GM19438 (cell line): ENCODE measurements at regions not wholly inside any gene's neighbourhood (a gene's known extent, or its start where the extent isn't known, plus 50 kb on each side); places are given as distances from the start of the nearest gene placed in this dataset.

Experiments
- ATAC-seq: cut with Tn5 transposase; IDR thresholded peaks from one replicate; pipeline ENCODE4 v1.9.1; 2021; ENCODE audit warnings: low read depth; ENCODE audit not compliant: unreplicated experiment

DNA sequence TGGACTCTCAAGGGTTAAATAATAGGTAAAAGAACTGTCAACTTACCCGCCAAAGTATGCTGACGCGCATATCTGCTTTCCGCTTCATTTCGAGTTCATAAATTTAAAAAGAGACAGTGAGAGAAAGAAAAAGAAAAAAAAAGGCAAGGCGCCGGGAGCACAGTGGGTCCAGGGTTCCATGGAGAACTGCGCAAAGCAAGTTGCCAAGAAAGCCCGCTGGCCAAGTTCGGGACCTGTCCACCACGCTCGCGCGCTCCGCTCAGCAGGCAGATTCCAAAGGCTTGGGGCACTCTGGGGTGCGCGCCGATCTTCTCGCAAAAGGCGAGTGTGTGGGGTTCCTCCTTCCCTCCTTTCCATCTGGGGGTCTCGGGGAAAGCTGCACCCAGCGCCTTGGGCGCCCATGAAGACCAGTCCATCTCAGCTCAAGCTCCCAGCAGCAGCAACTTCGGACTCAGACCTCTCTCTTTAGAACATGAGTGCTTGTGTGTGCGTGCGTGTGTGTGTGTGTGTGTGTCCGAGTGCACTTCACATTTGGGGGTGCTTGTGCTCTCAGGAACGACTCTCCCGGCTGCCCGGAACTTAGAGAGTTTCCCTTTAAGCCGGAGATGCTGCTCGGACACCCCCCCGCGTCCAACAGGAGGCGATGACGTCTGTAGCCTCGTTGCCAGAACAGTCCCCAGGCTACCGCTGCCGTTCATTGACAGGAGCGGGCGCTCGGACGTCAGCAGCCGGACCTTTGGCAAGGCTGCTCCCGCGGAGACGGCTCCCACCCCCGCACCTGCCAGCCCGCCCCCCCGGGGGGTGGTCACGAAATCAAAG lies 180.0 kb downstream of the TBXT start:
- no peak for ATAC-seq

DNA sequence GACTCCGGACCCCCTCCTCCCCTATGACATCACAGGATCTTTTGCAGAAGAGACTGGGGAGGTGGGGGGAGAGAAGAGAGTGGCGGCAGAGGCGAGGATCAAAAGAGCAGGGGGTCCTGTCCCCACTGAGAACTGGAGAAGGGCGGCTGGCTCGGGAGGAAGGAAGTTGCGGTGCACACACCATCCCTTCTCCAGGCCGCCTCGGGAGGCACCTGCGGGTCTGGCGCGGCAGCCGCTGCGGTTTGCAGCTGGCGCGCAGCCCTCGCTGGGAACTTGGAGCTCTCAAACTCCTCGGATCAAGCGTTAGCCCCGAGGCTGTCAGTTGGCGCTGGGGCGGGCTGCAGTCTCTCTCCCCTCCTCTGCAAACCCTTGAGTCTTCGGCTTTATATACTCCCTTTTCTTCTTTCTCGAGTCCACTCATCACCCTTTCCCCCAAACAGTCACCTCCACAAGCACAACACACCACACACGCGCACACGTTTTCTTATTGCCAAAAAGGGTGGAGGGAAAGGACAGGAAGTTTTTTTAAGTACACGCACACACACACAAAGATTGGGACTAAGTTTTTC lies 180.7 kb downstream of the TBXT start:
- ATAC-seq = no peak

DNA sequence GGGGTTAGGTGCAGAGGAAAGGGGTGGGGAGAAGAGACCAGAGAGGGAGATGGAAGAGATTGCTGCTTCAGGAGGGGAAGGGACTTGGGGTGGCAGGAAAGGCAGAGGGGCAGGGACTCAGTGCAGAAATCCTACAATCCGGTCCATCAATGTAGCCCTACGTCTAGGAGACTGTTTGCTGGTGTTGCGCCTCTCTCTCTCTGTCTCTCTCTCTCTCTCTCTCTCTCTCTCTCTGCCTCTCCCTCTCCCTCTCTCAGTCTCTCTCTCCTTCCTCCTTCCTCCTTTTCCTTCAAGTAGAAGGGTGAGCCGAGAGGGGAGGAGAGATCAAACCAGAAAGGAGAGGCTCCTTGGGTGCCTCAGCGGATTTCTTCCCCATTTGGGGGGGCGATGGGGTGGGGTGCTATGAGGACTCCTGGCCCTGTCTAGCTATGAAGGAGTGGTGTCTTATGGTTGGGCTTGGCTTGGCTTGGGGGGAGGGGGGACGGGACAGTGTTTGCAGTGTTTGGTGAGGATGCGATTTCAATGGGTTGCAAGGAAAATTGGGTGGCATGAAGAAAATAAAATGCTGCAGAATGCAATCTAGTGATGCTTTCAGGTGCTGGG lies 181.2 kb downstream of the TBXT start:
- ATAC-seq = no peak

DNA sequence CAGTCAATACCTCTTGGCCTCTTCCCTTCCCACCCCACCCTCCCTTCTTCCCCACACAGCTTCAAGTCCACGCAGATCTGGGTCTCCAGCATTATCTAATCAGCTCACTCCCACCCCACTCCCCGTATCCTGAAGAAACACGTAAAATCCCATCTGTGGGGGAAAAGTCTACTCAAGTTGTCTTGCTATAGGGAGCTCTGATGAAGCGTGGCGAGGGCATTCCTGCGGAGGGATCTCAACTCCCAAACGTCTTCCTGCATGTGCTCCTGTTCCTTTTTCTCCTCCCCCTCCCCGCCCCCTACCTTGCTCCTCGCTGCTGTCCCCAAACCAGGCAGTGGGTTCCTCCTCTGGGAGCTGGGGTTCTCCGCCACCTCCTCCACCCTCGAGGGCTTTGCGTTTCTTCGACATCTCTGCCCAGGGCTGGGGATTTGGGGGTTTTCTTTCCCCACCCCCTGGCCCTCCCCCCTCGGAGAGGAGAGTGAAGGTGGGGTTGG lies 181.8 kb downstream of the TBXT start:
- no peak for ATAC-seq

DNA sequence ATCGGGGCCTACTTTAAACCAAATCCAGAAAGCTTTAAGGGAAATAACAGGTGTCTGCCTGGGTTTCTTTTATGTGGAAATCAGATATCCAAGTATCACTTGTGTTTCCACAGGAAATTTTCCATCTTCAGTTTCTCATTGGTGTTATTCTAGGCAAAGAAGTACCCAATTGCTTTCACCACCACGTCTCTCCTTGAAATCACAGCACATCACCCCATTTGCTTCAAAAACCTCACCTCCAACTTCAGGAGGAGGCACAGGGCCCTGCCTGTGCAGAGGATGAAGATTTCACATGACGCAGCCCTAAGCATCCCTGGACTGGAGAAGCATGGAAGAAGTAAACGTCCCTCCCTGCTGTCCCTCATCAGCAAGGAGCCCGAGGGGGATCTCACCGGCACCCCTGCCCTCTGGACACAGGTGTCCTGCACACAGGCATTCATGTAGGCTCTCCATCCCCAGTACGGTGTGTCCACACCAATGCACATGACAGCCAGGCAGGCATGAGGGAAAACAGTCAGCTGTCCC lies 182.3 kb downstream of the TBXT start:
- no peak for ATAC-seq

DNA sequence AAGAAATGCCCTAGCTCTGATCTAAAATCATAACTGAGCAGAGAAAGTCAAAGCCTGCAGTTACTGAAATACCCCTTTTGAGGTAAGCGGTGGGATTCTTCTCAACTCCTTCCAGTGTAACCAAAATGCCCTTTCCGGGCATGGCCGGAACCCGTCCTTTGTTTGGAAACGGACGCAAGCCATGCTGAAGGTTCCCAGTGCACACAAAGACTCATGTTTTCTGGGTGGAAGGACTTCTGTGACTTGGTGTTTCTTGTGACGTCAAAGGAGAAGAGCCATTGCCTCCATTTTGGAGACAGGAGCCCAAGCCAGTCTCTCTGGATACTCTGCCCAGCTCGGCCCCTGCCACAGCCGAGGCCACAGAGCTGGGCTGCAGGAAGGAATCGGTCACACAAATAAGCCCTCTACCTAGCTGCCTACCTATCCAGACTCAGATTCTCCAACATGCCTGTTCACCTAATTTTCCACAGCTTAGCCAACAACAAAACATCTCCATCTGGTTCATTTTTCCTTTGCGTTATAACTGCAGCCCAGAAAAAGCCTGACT lies 182.8 kb downstream of the TBXT start:
- no peak for ATAC-seq

DNA sequence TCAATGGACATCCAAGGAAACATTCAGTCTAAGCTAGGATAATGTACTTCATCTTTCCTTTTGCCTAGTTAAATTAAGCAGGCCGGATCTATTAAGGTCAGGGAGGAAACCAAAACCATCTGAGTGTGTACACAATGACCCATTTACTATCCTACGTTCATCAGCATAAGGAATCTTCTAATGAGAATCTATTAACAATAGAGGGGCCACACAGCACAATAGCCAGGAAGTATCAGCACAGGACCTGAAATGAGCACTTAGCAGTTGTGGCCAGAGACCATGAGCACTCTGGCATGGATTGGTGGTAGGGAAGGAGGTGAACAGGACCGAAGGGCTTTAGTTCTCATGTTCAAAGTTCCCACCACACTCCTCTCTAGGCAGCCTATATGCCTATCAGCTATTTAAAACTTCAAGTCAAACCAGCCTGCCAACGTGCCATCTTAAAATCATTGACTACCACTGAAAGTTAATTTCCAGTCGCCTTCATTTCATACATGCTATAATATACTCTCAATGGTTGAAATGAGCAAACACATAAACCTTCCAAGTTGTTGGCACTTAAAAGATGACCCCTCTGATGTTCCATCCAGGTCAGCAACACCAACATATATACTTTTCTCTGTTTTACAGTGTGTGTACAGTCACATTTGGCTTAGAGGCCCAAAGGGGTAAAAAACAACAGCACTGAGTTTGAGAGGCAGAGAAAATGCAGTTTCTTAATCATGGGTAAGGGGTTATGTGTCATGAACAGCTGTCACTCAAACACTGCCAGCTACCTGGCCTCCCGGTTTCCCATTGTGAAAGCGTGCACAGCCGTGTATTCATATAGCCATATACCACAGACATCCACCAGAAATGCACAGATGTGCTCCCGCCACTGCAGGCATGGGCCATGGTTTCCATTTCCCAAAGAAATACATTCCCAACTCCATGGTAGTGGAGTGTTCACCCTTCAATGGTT lies 184.3 kb downstream of the TBXT start:
- no peak for ATAC-seq

DNA sequence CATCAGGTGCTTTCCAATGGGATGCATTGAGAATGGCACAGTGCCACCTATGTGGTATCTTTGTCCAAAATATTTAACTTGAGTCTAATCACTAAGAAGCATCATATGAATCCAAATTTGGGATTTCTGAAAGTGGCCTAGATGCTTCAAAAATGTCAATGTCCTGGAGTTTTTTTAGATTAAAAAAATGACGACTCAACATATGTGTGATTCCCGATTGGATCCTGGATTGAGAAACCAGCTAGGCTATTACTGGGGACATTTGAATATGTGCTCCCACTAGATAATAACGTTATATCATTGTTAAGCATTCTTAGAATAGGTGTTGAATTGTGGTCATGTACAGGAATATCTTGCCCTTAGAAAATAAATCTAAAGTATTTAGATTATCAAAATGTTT lies 189.2 kb downstream of the TBXT start:
- no peak for ATAC-seq

DNA sequence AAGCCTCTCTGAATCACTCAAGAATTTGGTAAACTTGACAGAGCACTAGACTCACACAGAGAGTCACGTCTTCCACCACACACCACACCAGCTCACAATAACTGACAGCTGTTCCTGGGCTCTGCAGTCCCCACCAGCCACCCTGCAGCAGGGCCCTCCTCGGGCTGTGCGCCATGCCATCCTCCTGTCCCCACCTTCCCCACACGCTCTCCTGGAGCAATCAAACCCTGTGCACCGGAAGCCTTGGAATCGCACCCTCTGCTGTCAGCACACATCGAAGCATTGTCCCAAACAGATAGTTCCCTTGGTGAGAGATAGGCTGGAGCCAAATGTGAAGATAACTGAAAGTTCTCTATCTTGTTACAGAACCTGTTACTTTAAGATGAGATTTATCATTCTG lies 191.0 kb downstream of the TBXT start:
- ATAC-seq = no peak

DNA sequence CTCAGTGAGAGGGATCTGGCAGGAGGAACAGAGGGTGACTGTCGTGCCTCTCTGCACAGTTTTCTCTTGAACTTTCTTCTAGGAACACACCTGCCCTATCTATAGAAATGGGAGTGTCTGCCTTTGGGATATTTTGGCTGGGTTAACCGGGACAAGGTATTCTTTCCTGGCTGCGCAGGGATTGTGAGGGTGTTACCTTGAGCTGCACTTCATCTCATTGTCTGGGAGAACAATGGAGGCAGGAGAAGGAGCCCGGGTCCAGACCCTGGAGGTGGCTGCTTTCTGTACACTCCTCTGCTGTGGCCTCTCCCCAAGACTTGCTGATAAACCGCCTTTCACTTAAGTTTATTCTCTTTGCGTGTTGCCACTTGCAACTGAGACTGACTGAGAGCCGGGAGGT lies 192.8 kb downstream of the TBXT start:
- ATAC-seq = no peak

DNA sequence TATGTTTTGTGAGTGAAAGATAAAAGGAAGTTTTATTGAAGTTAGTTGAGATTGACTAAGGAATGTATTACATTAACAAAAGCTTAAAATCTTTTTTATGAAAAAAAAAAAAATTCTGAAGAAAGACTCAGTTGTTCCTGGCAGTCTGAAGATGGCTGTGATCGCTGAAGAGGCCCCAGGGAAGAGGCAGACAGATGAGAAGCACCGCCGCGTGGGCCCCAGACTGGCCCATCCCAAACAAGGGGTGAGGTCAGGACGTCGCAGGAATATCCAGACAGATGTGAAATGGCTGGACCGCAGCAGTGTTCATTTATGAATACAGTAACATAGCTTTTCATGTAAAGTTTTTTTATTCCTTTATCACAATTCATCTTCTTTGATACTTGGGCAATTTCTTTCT lies 194.2 kb downstream of the TBXT start:
- ATAC-seq = no peak

DNA sequence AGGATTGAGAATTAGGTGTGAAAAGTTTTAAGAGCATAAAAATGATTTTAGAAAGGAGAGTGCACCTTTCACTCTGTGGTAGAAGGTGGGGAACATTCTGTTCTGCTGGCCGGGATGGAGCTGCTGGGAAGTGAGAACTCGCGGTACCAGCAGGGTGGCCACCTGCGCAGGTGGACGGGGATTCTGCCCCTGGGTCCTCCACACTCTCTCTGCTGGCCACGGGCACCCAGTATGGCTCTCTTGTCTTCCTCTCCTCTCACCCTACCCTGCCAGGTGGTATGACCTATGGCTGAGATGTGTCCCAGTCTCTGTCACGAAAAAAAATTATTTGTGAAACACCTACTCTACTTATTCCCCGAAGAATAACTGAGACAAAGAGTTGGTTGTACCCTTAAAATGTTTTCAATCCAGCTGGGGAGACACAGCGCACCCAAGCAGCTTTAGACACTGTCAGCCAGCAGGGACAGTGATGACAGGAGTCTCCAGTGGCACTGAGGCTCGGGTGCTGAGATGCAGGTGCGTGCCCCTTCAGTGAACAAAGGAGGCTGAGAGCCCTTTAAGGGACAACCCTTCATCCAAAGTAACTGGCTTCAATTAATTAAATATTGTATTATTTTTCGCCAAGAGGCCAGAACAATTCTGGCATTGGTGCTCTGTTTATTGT lies 195.4 kb downstream of the TBXT start:
- no peak for ATAC-seq

DNA sequence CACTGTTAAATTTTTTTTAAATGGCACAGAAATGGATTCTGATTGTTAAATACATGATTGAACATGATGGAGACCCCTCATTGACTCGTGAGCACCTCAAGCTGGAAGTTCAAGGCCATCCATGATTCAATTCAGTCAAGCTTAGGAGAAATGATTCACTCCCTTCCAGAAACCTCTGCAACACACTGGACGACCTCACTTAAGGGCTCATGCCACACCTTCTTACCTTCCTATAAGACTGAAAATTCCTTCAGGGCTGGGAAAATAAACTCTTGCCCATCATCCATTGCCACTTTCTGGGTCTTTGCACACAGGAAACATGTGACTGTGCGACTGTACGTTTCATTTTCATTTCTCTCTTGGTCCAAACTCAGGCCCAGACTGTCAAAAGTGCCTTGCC lies 196.4 kb downstream of the TBXT start:
- ATAC-seq = no peak

DNA sequence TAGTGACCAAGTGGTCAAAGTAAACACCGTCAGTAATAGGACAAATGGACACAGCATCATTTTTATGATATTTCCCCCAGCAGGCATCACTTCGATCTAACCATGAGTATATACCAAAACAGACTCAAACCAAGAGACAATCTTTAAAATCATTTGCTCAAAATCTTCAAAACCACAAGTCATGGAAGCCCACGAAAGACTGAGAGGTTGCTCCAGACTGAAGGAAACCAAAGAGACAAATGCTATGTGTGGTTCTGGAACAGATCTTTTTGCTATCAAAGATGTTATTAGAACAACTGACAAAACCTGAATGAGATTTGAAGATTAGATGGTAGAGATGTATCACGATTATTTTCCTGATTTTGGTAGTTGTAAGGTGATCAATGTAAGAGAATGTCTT lies 197.7 kb downstream of the TBXT start:
- ATAC-seq = no peak

DNA sequence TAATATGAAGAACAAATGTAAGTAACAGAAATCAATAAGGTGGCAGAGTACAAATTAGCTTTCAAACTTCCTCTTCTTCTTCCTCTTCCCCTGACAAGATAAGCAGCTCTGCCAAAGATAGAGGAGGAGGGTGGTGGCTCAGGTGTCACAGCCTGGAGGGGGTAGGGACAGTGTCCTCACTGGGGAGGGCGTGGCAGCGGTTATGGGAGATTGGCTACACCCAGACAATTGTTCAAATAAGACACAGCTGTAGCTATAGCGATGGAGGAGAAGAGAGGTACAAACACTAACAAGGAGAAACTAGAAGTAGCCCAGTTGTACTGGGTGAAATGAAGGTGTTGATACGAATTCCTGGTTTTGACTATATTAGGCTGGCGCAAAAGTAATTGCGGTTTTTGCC lies 198.5 kb downstream of the TBXT start:
- no peak for ATAC-seq

DNA sequence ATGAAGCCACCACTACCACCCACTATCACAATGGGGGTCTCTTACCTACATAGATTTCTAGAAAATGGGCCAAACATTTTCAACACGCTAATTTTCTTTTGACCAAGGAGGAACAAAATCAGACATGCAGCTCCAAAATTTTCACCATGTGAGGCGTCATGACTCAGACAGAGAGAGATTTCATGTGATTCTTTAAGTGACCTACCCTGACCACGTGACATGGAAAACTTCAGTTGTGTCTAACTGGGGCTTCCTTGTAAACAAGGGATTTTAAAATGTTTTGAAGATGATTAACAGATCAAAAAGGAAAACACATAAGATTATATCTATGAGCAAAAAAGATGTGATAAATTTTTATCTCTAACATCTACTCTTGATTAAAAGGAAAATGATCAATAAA lies 199.2 kb downstream of the TBXT start:
- ATAC-seq = no peak

DNA sequence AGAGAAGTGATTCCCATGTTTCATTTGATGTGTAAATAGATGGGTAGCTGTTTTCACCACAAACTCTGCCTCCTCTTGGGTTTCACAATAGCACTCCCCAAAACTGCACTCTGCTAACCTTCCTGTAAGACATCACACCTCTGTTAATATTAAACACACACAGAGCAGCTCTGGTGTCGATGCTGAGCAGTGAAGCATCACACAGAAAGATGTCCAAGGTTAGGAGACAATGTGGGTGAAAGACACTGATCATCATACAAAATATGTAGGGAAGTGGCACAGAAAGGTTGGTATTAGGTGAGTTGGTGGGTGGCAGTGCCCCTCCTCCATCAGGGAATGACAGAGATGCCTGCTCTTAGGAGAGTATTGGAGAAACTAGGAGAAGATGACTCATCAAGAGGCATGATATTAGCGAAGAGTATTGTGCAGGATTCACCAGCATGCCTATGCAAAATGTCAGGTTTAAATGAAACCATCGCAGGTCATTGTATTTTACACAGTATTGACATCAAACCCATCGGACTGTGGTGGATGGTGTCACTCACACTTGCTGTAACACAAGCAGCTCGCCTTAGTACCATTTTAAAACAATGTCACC lies 199.7 kb downstream of the TBXT start:
- ATAC-seq = no peak

DNA sequence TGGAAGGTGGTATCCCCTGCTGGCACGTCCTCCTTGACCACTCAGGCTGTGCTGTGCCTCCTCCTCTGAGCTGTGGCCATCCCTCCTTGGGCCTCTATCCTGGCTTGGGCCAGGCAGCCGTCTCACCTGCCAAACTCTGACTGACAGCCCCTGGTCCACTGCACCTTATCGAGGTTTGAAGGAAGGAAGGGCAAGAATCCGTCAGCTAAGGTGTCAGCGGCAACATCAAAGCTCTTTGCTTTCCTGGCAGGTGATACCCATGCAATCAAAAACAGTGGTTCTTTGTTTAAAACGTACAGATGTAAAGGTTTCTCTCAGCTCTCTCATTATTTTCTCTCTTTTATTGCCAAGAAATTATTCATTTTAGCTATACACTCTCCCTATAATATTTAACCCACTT lies 203.9 kb downstream of the TBXT start:
- ATAC-seq = no peak

DNA sequence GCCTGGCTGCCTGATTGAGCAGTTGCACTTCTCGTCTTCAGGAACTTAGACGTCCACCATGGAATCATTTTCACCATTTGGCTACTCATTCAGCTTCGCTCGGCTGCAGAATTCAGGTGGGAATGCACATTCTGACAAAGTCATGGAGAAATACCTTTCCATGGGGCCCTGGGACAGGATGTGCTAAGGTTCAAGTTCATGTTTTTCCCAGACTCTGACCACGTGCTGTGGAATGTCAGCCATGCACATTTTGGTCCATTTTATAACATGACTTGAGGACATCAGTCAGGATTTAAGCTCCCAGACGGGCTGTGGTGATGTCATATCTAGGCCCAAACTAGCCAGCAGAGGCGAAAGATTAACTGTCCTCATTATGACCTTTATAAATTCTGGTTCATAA lies 205.3 kb downstream of the TBXT start:
- no peak for ATAC-seq
